ENCODE measurements at regions not wholly inside any gene's neighbourhood (a gene's known extent, or its start where the extent isn't known, plus 50 kb on each side); places are given as distances from the start of the nearest gene placed in this dataset.

GRCh38 chr5:38119836-38120235, 138.5 kb upstream of the EGFLAM start:
- H4K20me1 ChIP-seq (ENCODE audit: control insufficient read depth, extremely low read depth, insufficient read depth, low read length), result no peaks in the 10 kb centered on the region
- TF ChIP-seq CTCF (conservative IDR thresholded peaks at IDR 0.05 in 1 of 2, IDR thresholded peaks at IDR 0.05 in 1 of 2; ENCODE audit: low read depth in 1 of 2, low read length in 2 of 2) (no peak), EZH2 (IDR thresholded peaks at IDR 0.05; ENCODE audit: low read length, missing control alignments) (no peak)

GRCh38 chr5:38117784-38118479, 140.4 kb upstream of the EGFLAM start:
- no peaks in the 10 kb centered on the region for H4K20me1 ChIP-seq (ENCODE audit: control insufficient read depth, extremely low read depth, insufficient read depth, low read length)
- no peak overlapping the region for H3K9ac ChIP-seq (ENCODE audit: insufficient read depth, low read length)
- no peaks in the 10 kb centered on the region for H3K36me3 ChIP-seq (ENCODE audit: control insufficient read depth, insufficient read depth, low read length)
- TF ChIP-seq CTCF (conservative IDR thresholded peaks at IDR 0.05 in 1 of 2, IDR thresholded peaks at IDR 0.05 in 1 of 2; ENCODE audit: low read depth in 1 of 2, low read length in 2 of 2), result no peak
- no peak for TF ChIP-seq EZH2 (IDR thresholded peaks at IDR 0.05; ENCODE audit: low read length, missing control alignments)
- H3K79me2 ChIP-seq (ENCODE audit: control insufficient read depth, insufficient read depth, low read length), result no peaks in the 10 kb centered on the region
- H3K4me3 ChIP-seq (replicated peaks in 1 of 4; ENCODE audit: control extremely low read depth in 1 of 4, insufficient read depth in 1 of 4, low read depth in 3 of 4, low read length in 4 of 4), result no peak overlapping the region
- H3K4me2 ChIP-seq (ENCODE audit: extremely low read depth, insufficient read depth, low read length), result no peak overlapping the region
- no peak overlapping the region for H3K27ac ChIP-seq (ENCODE audit: insufficient read depth, low read length)
- no peak overlapping the region for H2AFZ ChIP-seq (ENCODE audit: low read length)
- no peaks in the 10 kb centered on the region for H3K4me1 ChIP-seq (ENCODE audit: control insufficient read depth, extremely low read depth, insufficient read depth, low read length)
- H3K27me3 ChIP-seq (ENCODE audit: control insufficient read depth, insufficient read depth, low read length), result no peaks in the 10 kb centered on the region
- no peaks in the 10 kb centered on the region for H3K9me3 ChIP-seq (ENCODE audit: control insufficient read depth, insufficient read depth, low read depth, low read length)
- no peak for DNase-seq (ENCODE audit: low read depth in 2 of 2)

More at GRCh38 chr5:38119836-38120235, 138.5 kb upstream of the EGFLAM start:
- DNase-seq (ENCODE audit: low read depth in 2 of 2), result no peak
- H3K9ac ChIP-seq (ENCODE audit: insufficient read depth, low read length), result no peak overlapping the region
- H3K36me3 ChIP-seq (ENCODE audit: control insufficient read depth, insufficient read depth, low read length), result no peaks in the 10 kb centered on the region
- no peak overlapping the region for H3K27ac ChIP-seq (ENCODE audit: insufficient read depth, low read length)
- no peak overlapping the region for H3K4me2 ChIP-seq (ENCODE audit: extremely low read depth, insufficient read depth, low read length)
- H3K4me3 ChIP-seq (replicated peaks in 1 of 4; ENCODE audit: control extremely low read depth in 1 of 4, insufficient read depth in 1 of 4, low read depth in 3 of 4, low read length in 4 of 4), result no peak overlapping the region
- H3K27me3 ChIP-seq (ENCODE audit: control insufficient read depth, insufficient read depth, low read length), result no peaks in the 10 kb centered on the region
- H3K4me1 ChIP-seq (ENCODE audit: control insufficient read depth, extremely low read depth, insufficient read depth, low read length), result no peaks in the 10 kb centered on the region
- H2AFZ ChIP-seq (ENCODE audit: low read length), result no peak overlapping the region
- H3K79me2 ChIP-seq (ENCODE audit: control insufficient read depth, insufficient read depth, low read length), result no peaks in the 10 kb centered on the region
- H3K9me3 ChIP-seq (ENCODE audit: control insufficient read depth, insufficient read depth, low read depth, low read length), result no peaks in the 10 kb centered on the region

- Histone ChIP-seq H3K27me3 (ENCODE audit: control insufficient read depth, insufficient read depth, low read length) (no peaks in the 10 kb centered on the region), H3K4me1 (ENCODE audit: control insufficient read depth, extremely low read depth, insufficient read depth, low read length) (no peaks in the 10 kb centered on the region), H3K79me2 (ENCODE audit: control insufficient read depth, insufficient read depth, low read length) (no peaks in the 10 kb centered on the region), H3K4me2 (ENCODE audit: extremely low read depth, insufficient read depth, low read length) (no peak overlapping the region), H4K20me1 (ENCODE audit: control insufficient read depth, extremely low read depth, insufficient read depth, low read length) (no peaks in the 10 kb centered on the region), H3K27ac (ENCODE audit: insufficient read depth, low read length) (no peak overlapping the region), H2AFZ (ENCODE audit: low read length) (no peak overlapping the region), H3K9me3 (ENCODE audit: control insufficient read depth, insufficient read depth, low read depth, low read length) (no peaks in the 10 kb centered on the region), H3K4me3 (replicated peaks in 1 of 4; ENCODE audit: control extremely low read depth in 1 of 4, insufficient read depth in 1 of 4, low read depth in 3 of 4, low read length in 4 of 4) (no peak overlapping the region), H3K36me3 (ENCODE audit: control insufficient read depth, insufficient read depth, low read length) (no peaks in the 10 kb centered on the region), H3K9ac (ENCODE audit: insufficient read depth, low read length) (no peak overlapping the region)
- DNase-seq (ENCODE audit: low read depth in 2 of 2), result no peak
- TF ChIP-seq EZH2 (IDR thresholded peaks at IDR 0.05; ENCODE audit: low read length, missing control alignments) (no peak), CTCF (conservative IDR thresholded peaks at IDR 0.05 in 1 of 2, IDR thresholded peaks at IDR 0.05 in 1 of 2; ENCODE audit: low read depth in 1 of 2, low read length in 2 of 2) (no peak)
Observed at GRCh38 chr5:38115318-38115827, 143.0 kb upstream of the EGFLAM start.
